Stimulated activated naive B cell treated with anti-CD40 and anti-IgM and Interleukin-4, amounts not matched to agents 10 μg/mL and 1 μg/mL and 100 μg/mL, for 72 hours (primary cell): ENCODE measurements at regions not wholly inside any gene's neighbourhood (a gene's known extent, or its start where the extent isn't known, plus 50 kb on each side); places are given as distances from the start of the nearest gene placed in this dataset.

Experiments used
- ATAC-seq, 2 donors: fragments of 150-1000 bp; cut with Tn5 transposase; replicated peaks; 2 replicates each; pipeline ENCODE4 v1.10.0; 2021; ENCODE audit warnings: moderate library complexity in 1 of 2
- DNase-seq: peaks from one replicate; pipeline ENCODE4 v3.0.0; 2021
- H3K27ac Mint-ChIP-seq: one replicate; pipeline ENCODE4 v1.8.0; 2022; ENCODE audit warnings: mild to moderate bottlenecking, mixed read lengths
- H3K27me3 Mint-ChIP-seq, 2 donors: one replicate each; pipeline ENCODE4 v1.8.0; 2022; ENCODE audit warnings: mixed read lengths in 2 of 2
- H3K36me3 Mint-ChIP-seq, 2 donors: one replicate each; pipeline ENCODE4 v1.8.0; 2022; ENCODE audit warnings: mixed read lengths in 2 of 2, mild to moderate bottlenecking in 1 of 2
- H3K4me1 Mint-ChIP-seq, 2 donors: one replicate each; pipeline ENCODE4 v1.8.0; 2022; ENCODE audit warnings: mixed read lengths in 2 of 2, mild to moderate bottlenecking in 1 of 2
- H3K4me3 Mint-ChIP-seq, 2 donors: one replicate each; pipeline ENCODE4 v1.8.0; 2022; ENCODE audit warnings: mild to moderate bottlenecking in 2 of 2, mixed read lengths in 2 of 2, moderate library complexity in 1 of 2
- H3K9me3 Mint-ChIP-seq, 2 donors: one replicate each; pipeline ENCODE4 v1.8.0; 2022; ENCODE audit warnings: mixed read lengths in 2 of 2, mild to moderate bottlenecking in 1 of 2

DNA sequence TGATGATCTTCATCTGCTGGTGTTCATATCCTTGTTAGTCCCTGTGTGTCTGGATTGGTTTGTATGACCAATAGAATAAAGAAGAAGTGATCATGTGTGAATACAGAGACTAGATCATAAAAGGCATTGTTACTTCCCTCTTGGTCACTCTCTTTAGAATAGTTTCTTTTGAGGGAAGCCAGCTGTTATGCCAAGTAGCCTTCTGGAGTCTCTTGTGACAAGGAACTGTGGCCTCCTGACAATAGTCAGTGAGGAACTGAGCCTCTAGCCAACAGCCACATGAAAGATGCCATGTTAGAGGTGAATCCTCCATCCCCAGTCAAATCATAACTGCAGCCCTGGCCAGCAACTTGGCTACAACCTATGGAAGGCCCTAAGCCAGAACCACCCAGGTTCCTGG is 63.0 kb upstream of the SMAD3 start:
- H3K27ac Mint-ChIP-seq, result no peak overlapping the region
- ATAC-seq, result peak; percentile 27 to 75
- no peaks in the 10 kb centered on the region for H3K9me3 Mint-ChIP-seq

DNA sequence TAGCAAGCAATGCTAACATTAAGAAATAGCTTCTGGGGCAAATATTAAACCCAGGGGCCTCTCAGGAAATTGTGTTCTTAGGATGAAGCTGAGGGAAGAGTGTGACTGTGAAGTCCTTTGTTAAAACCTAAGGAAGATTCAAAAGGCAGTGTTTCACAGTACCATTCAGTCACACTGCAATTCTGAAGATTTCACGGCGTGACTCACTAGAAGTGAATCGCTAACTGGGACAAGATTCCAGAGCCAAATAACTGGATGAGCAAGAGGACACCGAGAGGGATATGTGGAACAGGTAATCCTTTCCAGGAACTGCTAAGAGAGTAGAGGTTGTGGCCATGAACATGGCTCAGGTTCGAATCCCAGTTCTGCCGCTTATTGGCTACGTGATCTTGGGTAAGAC is 61.8 kb upstream of the SMAD3 start:
- Mint-ChIP-seq H3K4me3 (no peak overlapping the region), H3K4me1 (peaks cover 20 to 46% of the 10 kb centered on the region in 2 donors), H3K27ac (peak overlapping the region; percentile 16), H3K36me3 (peaks cover 0 to 7% of the 10 kb centered on the region in 2 donors), H3K27me3 (peaks cover 0 to 10% of the 10 kb centered on the region in 2 donors), H3K9me3 (no peaks in the 10 kb centered on the region)
- no peak for DNase-seq
- no peak for ATAC-seq

More for the DNA sequence above, 63.0 kb upstream of the SMAD3 start:
- Mint-ChIP-seq H3K36me3 (peaks cover 0 to 7% of the 10 kb centered on the region in 2 donors), H3K4me3 (no peak overlapping the region), H3K4me1 (peaks cover 20 to 46% of the 10 kb centered on the region in 2 donors), H3K27me3 (peaks cover 0 to 8% of the 10 kb centered on the region in 2 donors)
- no peak for DNase-seq

DNA sequence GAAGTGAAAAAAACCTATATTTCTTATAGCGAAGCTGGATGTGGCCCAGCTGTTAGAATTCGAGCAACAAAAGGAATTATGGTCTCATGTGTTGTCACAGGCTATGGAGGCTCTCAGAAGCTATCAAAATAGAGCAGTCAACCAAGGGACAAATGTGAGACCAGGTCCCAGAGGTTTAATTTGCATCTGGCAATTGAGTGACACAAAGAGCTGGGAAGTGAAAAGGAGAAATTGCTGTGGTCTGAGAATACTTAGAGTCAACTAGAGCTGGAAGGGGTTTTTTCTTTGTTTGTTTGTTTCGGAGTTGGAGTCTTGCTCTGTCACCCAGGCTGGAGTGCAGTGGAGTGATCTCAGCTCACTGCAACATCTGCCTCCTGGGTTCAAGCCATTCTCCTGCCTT is 61.3 kb upstream of the SMAD3 start:
- Mint-ChIP-seq H3K4me3 (no peak overlapping the region), H3K4me1 (peaks cover 20 to 46% of the 10 kb centered on the region in 2 donors), H3K36me3 (peaks cover 0 to 7% of the 10 kb centered on the region in 2 donors), H3K27me3 (peaks cover 0 to 10% of the 10 kb centered on the region in 2 donors), H3K9me3 (no peaks in the 10 kb centered on the region), H3K27ac (no peak overlapping the region)
- ATAC-seq (peak; percentile 83 to 90), DNase-seq (no peak)

DNA sequence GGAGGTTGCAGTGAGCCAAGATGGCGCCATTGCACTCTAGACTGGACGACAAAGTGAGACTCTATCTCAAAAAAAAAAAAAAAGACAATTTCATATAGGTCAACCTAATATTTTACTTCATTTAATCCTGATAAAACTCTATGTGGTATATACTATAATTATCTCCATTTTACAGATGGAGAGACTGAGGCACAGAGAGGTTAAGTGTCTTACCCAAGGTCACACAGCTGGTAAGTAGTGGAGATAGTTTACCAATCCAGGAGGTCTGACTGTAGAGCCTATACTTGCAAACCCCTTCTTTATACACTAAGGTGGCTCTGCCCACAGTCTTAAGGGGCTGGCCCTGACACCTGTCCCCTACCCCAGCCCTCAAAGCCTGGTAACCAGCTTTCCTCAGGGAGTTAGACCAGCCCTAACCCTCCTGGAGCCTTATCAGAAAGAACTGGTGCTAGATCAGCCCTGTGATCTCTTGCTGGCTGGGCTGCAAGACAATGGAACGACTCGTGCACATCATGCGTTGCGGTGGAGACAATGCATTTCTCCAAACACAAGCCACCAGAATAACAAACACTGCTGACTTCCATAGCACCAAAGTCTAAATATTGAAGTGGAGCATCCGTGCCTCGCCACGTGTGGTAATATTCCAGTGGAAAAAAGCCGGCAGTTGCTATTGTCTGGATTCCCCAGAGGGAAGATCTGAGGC is 60.0 kb upstream of the SMAD3 start:
- Mint-ChIP-seq H3K4me3 (no peak overlapping the region), H3K27ac (no peak overlapping the region), H3K27me3 (peaks cover 0 to 10% of the 10 kb centered on the region in 2 donors), H3K36me3 (peaks cover 0 to 7% of the 10 kb centered on the region in 2 donors), H3K9me3 (no peaks in the 10 kb centered on the region), H3K4me1 (peaks cover 19 to 34% of the 10 kb centered on the region in 2 donors)
- DNase-seq, result no peak
- no peak for ATAC-seq

DNA sequence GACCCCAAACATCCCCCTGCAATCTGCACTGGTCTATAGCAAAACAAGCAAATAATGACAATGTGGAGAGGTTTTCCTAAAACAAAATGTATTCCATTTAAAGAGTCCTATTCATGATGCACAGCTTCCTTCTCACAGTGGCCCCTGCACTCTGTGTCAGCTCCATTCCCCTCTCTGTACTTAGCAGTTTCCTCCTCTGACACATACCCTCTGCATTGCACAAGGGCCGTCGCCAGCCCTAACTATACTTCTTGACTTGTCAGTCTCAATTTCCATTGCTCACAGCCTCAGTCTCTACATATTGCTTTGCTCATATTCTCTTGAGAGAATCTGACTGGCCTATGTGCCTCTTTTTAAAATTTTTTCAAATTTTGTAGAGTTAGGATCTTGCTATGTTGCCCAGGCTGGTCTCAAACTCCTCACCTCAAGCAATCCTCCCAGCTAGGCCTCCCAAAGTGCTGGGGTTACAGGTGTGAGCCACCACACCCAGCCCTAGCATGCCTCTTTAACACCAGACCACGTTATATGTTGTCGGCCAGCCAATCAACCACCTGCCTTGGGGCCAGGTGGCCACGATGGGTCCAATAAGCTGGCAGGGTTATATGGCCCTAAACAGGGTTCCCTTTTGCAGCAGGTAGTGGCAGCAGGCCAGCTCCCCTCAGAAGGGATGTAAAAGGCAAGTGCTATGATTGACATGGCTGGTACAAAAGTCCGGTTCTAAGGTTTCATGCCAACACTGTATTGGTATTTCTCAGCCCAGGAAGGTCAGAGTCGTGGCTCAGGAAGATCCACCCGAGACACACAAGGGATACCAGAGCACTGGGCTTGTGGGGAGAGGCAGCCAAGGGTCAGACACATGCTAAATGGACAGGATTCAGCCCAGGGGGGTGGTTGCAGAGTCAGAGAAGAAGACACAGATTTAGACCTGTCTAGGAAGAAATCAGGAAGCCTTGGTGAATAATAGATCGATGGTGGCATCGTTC is 59.0 kb upstream of the SMAD3 start:
- Mint-ChIP-seq H3K4me1 (peaks cover 15 to 27% of the 10 kb centered on the region in 2 donors), H3K27ac (no peak overlapping the region), H3K27me3 (peaks cover 0 to 10% of the 10 kb centered on the region in 2 donors), H3K4me3 (no peak overlapping the region), H3K36me3 (peaks cover 0 to 7% of the 10 kb centered on the region in 2 donors), H3K9me3 (no peaks in the 10 kb centered on the region)
- DNase-seq (no peak), ATAC-seq (no peak)

DNA sequence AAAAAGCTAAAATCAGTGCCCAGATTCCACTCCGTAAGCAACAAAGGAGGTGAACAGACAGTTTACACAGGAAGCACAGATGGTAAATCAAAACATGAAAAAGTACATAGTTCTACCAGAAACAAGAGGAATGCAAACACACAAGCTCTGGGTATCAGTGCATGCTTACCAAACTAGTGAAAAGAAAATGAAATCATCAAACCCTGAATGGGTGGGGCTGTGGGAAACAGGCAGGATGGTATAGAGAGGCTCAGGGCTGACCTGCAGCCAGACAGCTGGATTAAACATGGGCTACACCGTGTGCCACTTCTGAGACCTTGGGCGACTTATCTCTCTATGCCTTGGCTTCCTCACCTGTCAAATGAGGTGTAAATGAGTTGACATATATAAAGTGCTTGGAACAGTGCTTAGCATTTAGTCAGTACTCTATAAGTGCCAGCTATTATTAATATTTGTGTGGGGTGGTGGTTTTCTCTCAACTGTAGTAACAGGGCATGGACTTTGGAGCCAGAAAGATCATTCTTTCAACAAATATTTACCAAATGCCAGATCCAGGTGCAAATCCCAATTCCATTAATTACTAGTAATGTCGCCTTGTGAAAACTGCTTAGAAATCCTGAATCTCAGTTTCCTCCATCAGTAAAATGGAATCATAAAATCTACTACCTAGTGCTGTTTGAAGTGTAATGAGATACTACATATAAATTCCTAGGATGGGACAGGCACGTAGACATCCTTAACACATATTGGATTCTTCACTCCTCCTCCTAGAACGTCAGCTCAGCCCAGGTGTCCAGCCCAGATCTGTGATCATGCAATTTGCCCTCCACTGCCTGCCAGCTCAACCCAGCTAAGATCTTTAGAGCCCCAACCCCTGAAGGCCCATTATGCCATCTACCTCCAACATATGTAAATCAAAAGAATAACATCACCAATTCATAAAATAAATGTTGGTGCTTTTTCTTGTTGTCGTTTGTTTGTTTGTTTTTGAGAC is 55.5 kb upstream of the SMAD3 start:
- no peak overlapping the region for H3K27ac Mint-ChIP-seq
- no peak for DNase-seq
- no peaks in the 10 kb centered on the region for H3K36me3 Mint-ChIP-seq
- ATAC-seq, result no peak
- no peaks in the 10 kb centered on the region for H3K9me3 Mint-ChIP-seq
- H3K4me1 Mint-ChIP-seq, result peaks cover 0 to 2% of the 10 kb centered on the region in 2 donors
- H3K27me3 Mint-ChIP-seq, result peaks cover 0 to 10% of the 10 kb centered on the region in 2 donors
- no peak overlapping the region for H3K4me3 Mint-ChIP-seq

DNA sequence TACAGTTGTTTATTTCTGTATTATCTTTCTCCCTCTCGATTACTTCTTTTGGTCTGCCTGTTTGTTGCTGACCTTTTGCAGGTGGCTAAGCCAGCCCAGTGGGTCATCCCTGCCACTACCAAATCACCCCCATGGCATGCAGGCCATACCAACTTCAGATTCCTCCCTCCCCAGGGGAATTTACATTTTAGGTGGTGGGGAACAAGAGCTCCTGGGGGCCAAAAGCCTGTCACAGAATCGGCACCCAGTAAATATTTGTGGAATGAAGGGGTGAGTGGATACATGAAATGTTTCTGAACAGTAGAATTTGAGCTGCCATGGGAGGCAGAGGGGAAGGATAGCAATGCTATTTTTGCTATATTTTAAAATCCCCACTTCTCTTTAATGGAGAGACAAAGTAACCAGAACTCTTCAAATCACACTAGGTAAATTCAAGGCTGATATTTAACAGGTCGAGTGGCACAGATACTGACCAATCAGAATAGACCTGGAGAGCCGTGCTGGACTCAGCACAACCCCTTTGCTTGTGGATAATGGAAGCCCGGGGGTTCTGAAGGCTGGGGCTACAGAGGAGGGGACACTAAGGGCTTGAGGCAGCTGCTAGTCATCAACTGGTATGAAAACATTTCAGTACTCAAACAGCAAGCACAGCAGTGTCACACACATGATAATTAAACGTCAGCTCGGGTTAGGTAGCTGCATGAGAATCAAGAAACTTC is 54.3 kb upstream of the SMAD3 start:
- peaks cover 0 to 4% of the 10 kb centered on the region in 2 donors for H3K4me1 Mint-ChIP-seq
- no peaks in the 10 kb centered on the region for H3K36me3 Mint-ChIP-seq
- ATAC-seq (no peak), DNase-seq (no peak)
- no peaks in the 10 kb centered on the region for H3K9me3 Mint-ChIP-seq
- H3K4me3 Mint-ChIP-seq, result no peak overlapping the region
- peaks cover 0 to 10% of the 10 kb centered on the region in 2 donors for H3K27me3 Mint-ChIP-seq
- H3K27ac Mint-ChIP-seq, result peak overlapping the region; percentile 42

DNA sequence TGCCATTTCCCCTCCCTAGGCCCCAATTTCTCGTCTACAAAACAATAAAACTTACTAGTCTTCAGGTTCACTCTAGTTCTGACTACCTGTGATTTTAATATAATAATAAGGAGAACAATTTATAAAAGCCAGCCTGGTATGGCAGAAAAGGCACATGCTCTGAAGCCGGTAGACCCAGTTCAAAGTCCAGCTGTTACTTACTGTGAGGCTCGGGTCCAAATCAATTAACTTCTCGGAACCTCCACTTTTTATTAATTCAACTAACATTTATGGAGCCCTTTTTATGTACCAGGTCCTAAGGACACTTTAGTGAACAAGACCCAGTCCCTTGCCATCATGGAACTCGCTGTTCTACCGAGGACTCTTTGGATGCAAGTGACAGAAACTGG is 53.8 kb upstream of the SMAD3 start:
- Mint-ChIP-seq H3K4me1 (peaks cover 0 to 4% of the 10 kb centered on the region in 2 donors), H3K27ac (no peak overlapping the region), H3K27me3 (peaks cover 0 to 9% of the 10 kb centered on the region in 2 donors), H3K9me3 (no peaks in the 10 kb centered on the region), H3K36me3 (no peaks in the 10 kb centered on the region), H3K4me3 (no peak overlapping the region)
- DNase-seq, result no peak
- ATAC-seq, result no peak

DNA sequence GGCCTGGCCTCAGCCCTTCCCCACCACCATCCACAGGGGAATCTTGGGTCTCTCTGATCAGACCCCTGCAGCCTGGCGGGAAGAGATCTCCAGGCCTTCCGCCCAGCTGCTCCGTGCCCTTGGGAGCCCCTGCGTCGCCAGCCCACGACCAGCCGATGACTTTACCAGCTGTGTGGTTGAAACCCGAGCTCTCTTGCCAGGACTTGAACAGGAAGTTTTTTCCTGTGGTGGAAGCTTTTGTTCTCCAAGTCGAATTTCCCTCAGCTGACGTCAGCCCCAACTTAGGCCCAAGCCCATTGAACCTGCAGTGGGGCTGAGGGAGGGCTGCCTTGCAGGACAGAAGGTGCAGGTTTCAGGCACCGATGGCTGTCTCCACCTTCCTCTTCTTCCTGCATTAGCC is 51.7 kb upstream of the SMAD3 start:
- Mint-ChIP-seq H3K27ac (no peak overlapping the region), H3K4me3 (no peak overlapping the region), H3K27me3 (no peaks in the 10 kb centered on the region), H3K36me3 (no peaks in the 10 kb centered on the region), H3K9me3 (no peaks in the 10 kb centered on the region), H3K4me1 (peaks cover 11 to 15% of the 10 kb centered on the region in 2 donors)
- no peak for ATAC-seq
- DNase-seq, result no peak
